Fibroblast of lung (primary cell): ENCODE measurements at regions not wholly inside any gene's neighbourhood (a gene's known extent, or its start where the extent isn't known, plus 50 kb on each side); places are given as distances from the start of the nearest gene placed in this dataset.

Source experiments
- DNase-seq, 2 donors: peaks; one replicate each; pipeline versions ENCODE4 v3.0.0 to v3.0.0-alpha.2; 2010; ENCODE audit warnings: low read depth in 2 of 2
- H2AFZ ChIP-seq: 2 replicates; pipeline ENCODE4 v1.5.1; 2012; ENCODE audit warnings: low read length, control low read depth, inconsistent platforms
- H3K27ac ChIP-seq: 2 replicates; pipeline ENCODE4 v1.5.1; 2011; ENCODE audit warnings: low read length, control low read depth; ENCODE audit not compliant: insufficient read depth
- H3K27me3 ChIP-seq: 2 replicates; pipeline ENCODE4 v1.5.1; 2011; ENCODE audit warnings: mild to moderate bottlenecking, low read length; ENCODE audit not compliant: control insufficient read depth, insufficient read depth
- H3K36me3 ChIP-seq: 2 replicates; pipeline ENCODE4 v1.5.1; 2011; ENCODE audit warnings: low read length; ENCODE audit not compliant: control insufficient read depth, insufficient read depth
- H3K4me1 ChIP-seq: 2 replicates; pipeline ENCODE4 v1.5.1; 2011; ENCODE audit warnings: low read length; ENCODE audit not compliant: control insufficient read depth, insufficient read depth; ENCODE audit errors: extremely low read depth
- H3K4me2 ChIP-seq: 2 replicates; pipeline ENCODE4 v1.5.1; 2011; ENCODE audit warnings: low read length, control low read depth; ENCODE audit not compliant: insufficient read depth; ENCODE audit errors: extremely low read depth
- H3K4me3 ChIP-seq, 4 experiments: fragments of 200-600 bp in 1 of 4; sonication (generic) in 1 of 4; replicated peaks in 1 of 4; 2 replicates each; pipeline ENCODE4 v1.5.1; 2011 to 2016; ENCODE audit warnings: low read length in 4 of 4, low read depth in 3 of 4, mild to moderate bottlenecking in 3 of 4, control low read depth in 2 of 4, inconsistent platforms in 1 of 4, mixed read lengths in 1 of 4; ENCODE audit not compliant: insufficient read depth in 1 of 4; ENCODE audit errors: control extremely low read depth in 1 of 4
- H3K79me2 ChIP-seq: 2 replicates; pipeline ENCODE4 v1.5.1; 2012; ENCODE audit warnings: mild to moderate bottlenecking, low read length, inconsistent platforms; ENCODE audit not compliant: control insufficient read depth, insufficient read depth
- H3K9ac ChIP-seq: 2 replicates; pipeline ENCODE4 v1.5.1; 2011; ENCODE audit warnings: mild to moderate bottlenecking, low read length, control low read depth; ENCODE audit not compliant: insufficient read depth
- H3K9me3 ChIP-seq: 2 replicates; pipeline ENCODE4 v1.5.1; 2012; ENCODE audit warnings: low read depth, low read length; ENCODE audit not compliant: control insufficient read depth, insufficient read depth
- H4K20me1 ChIP-seq: 2 replicates; pipeline ENCODE4 v1.5.1; 2011; ENCODE audit warnings: low read length; ENCODE audit not compliant: control insufficient read depth, insufficient read depth; ENCODE audit errors: extremely low read depth
- EZH2 ChIP-seq: IDR thresholded peaks from 2 replicates; pipeline ENCODE4 v1.5.1; 2012; ENCODE audit warnings: low read length, control low read depth, mild to moderate bottlenecking; ENCODE audit errors: missing control alignments
- TF ChIP-seq, protein P1 (sequence below), 2 donors: IDR thresholded peaks in 1 of 2; conservative IDR thresholded peaks in 1 of 2; 1 replicate in 1 of 2; 2 replicates in 1 of 2; pipeline ENCODE4 v1.5.1; 2011 to 2012; ENCODE audit warnings: low read length in 2 of 2, control low read depth in 1 of 2, inconsistent platforms in 1 of 2, low read depth in 1 of 2, mild to moderate bottlenecking in 1 of 2

DNA sequence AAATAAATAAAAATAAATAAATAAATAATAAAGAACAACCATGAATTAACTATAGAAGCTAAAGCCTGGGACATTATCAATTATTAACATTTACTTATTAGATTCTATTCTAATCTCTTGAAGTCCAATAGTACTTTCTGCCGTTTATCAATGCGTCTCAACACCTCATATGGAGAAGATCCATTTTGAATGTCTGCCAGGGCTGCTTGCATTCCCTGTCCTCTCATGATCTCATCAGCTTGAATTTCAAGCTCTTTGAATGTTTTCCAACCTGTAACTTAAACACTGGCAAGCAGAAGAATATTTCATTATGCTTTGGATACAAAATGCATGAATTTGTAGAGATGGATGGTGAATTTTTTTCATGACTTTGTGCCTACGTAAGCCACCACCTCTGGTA, 191.9 kb upstream of the ANKFN1 start:
- no peaks in the 10 kb centered on the region for H3K9me3 ChIP-seq
- DNase-seq: no peak
- no peak overlapping the region for H3K4me3 ChIP-seq

DNA sequence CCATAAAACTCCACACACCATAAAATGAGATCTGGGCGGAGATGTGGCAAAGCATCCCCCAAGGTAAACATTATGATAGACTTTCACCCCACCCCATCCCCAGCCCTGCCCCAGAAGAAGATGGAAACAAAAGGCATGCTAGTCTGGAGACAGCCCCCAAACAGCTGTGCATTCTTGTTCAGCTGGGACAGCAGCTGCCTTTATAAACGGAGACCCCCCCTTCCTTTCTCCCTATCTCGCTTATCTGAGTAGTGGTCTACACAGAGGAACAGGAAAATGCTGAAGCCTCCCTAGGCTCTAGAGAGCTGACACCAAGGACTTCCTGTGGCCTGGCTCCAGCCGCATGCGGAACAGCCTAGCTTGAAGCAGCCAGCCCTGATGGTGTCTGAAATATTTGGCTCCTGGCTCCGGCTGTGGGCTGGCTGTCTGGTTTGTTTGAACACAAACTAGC, 190.3 kb upstream of the ANKFN1 start:
- H2AFZ ChIP-seq: no peak overlapping the region
- no peak for TF ChIP-seq EZH2
- TF ChIP-seq, protein P1, sequence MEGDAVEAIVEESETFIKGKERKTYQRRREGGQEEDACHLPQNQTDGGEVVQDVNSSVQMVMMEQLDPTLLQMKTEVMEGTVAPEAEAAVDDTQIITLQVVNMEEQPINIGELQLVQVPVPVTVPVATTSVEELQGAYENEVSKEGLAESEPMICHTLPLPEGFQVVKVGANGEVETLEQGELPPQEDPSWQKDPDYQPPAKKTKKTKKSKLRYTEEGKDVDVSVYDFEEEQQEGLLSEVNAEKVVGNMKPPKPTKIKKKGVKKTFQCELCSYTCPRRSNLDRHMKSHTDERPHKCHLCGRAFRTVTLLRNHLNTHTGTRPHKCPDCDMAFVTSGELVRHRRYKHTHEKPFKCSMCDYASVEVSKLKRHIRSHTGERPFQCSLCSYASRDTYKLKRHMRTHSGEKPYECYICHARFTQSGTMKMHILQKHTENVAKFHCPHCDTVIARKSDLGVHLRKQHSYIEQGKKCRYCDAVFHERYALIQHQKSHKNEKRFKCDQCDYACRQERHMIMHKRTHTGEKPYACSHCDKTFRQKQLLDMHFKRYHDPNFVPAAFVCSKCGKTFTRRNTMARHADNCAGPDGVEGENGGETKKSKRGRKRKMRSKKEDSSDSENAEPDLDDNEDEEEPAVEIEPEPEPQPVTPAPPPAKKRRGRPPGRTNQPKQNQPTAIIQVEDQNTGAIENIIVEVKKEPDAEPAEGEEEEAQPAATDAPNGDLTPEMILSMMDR (conservative IDR thresholded peaks at IDR 0.05 in 1 of 2, IDR thresholded peaks at IDR 0.05 in 1 of 2; ENCODE audit: low read depth in 1 of 2, low read length in 2 of 2): no peak

More for the DNA sequence above, 191.9 kb upstream of the ANKFN1 start:
- Histone ChIP-seq H3K79me2 (no peaks in the 10 kb centered on the region), H3K27me3 (no peaks in the 10 kb centered on the region), H3K27ac (no peak overlapping the region), H4K20me1 (no peaks in the 10 kb centered on the region), H3K36me3 (no peaks in the 10 kb centered on the region), H3K4me1 (no peaks in the 10 kb centered on the region), H3K9ac (no peak overlapping the region), H3K4me2 (no peak overlapping the region), H2AFZ (no peak overlapping the region)
- TF ChIP-seq, protein P1 (conservative IDR thresholded peaks at IDR 0.05 in 1 of 2, IDR thresholded peaks at IDR 0.05 in 1 of 2; ENCODE audit: low read depth in 1 of 2, low read length in 2 of 2): no peak
- TF ChIP-seq EZH2: no peak

DNA sequence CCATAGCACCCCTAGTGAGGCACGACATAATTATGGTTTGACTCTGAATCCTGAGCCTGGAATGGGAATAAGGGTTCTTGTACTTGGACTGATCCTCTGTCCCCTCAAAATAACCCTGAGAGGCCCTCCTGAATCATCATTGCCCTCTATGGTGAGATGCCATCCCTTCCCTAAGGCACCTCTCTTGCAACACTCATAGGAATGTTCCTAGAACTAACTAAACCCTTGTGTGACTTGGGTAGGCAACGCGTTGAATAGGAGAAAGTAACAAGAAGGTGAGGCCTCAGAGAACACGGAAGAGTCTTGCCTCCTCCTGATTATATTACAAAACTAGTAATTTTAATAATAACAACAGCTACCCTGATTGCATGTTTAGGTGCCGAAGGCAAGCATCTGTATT, 189.1 kb upstream of the ANKFN1 start:
- Histone ChIP-seq H3K36me3 (no peaks in the 10 kb centered on the region), H3K4me1 (no peaks in the 10 kb centered on the region), H3K27ac (no peak overlapping the region), H3K4me2 (no peak overlapping the region), H3K4me3 (no peak overlapping the region), H4K20me1 (no peaks in the 10 kb centered on the region), H3K9ac (no peak overlapping the region), H2AFZ (no peak overlapping the region), H3K79me2 (no peaks in the 10 kb centered on the region), H3K9me3 (no peaks in the 10 kb centered on the region), H3K27me3 (no peaks in the 10 kb centered on the region)
- TF ChIP-seq, protein P1 (conservative IDR thresholded peaks at IDR 0.05 in 1 of 2, IDR thresholded peaks at IDR 0.05 in 1 of 2; ENCODE audit: low read depth in 1 of 2, low read length in 2 of 2): no peak
- TF ChIP-seq EZH2: no peak
- DNase-seq: no peak

More for the DNA sequence above, 190.3 kb upstream of the ANKFN1 start:
- Histone ChIP-seq H3K4me3 (no peak overlapping the region), H3K9me3 (no peaks in the 10 kb centered on the region), H3K4me1 (no peaks in the 10 kb centered on the region), H3K27ac (no peak overlapping the region), H3K79me2 (no peaks in the 10 kb centered on the region), H3K27me3 (no peaks in the 10 kb centered on the region), H4K20me1 (no peaks in the 10 kb centered on the region), H3K9ac (no peak overlapping the region), H3K4me2 (no peak overlapping the region), H3K36me3 (no peaks in the 10 kb centered on the region)
- no peak for DNase-seq
